ENCODE measurements at regions not wholly inside any gene's neighbourhood (a gene's known extent, or its start where the extent isn't known, plus 50 kb on each side); places are given as distances from the start of the nearest gene placed in this dataset.

DNA sequence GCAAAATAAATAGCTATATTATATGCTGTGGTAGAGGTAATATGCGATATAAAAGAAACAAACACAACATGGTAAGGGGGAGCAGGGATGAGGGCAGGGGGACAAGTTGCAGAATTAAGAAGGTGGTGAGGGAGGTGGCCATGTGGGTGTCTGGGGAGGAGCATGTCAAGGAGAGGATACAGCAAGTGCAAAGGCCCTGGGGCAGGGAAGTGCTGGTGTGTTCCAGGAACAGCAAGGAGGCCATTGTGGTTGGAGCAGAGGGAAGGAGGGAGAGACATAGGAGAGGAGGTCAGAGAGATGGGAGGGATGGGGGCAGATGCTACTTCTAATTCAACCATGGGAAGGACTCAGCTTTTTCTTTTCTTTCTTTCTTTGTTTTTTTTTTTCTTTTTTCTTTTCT is 161.2 kb upstream of the IGSF21 start:
- TF ChIP-seq CTCF (IDR thresholded peaks at IDR 0.05) (no peak), POLR2A (IDR thresholded peaks at IDR 0.05) (no peak), EP300 (IDR thresholded peaks at IDR 0.05) (no peak)

All from tibial nerve (tissue), 4 donors.